Duodenal mucosa (tissue), 2 donors: ENCODE measurements at regions not wholly inside any gene's neighbourhood (a gene's known extent, or its start where the extent isn't known, plus 50 kb on each side); places are given as distances from the start of the nearest gene placed in this dataset.

Source experiments
- H3K27ac ChIP-seq: one replicate; pipeline ENCODE4 v1.7.0; 2013; ENCODE audit warnings: low read depth, low read length
- H3K27me3 ChIP-seq, 2 donors: one replicate each; pipeline ENCODE4 v1.7.0; 2013; ENCODE audit warnings: low read length in 2 of 2, control low read depth in 1 of 2; ENCODE audit not compliant: insufficient read depth in 2 of 2, control insufficient read depth in 1 of 2
- H3K36me3 ChIP-seq, 2 donors: one replicate each; pipeline ENCODE4 v1.7.0; 2013; ENCODE audit warnings: low read length in 2 of 2, control low read depth in 1 of 2; ENCODE audit not compliant: insufficient read depth in 2 of 2, control insufficient read depth in 1 of 2
- H3K4me1 ChIP-seq, 2 donors: one replicate each; pipeline ENCODE4 v1.7.0; 2013; ENCODE audit warnings: low read length in 2 of 2, control low read depth in 1 of 2; ENCODE audit not compliant: insufficient read depth in 2 of 2, control insufficient read depth in 1 of 2
- H3K4me3 ChIP-seq, 2 donors: one replicate each; pipeline ENCODE4 v1.7.0; 2013; ENCODE audit warnings: low read length in 2 of 2, low read depth in 1 of 2
- H3K9ac ChIP-seq, 2 donors: one replicate each; pipeline ENCODE4 v1.7.0; 2013; ENCODE audit warnings: low read length in 2 of 2, low read depth in 1 of 2
- H3K9me3 ChIP-seq, 2 donors: one replicate each; pipeline ENCODE4 v1.7.0; 2013; ENCODE audit warnings: low read length in 2 of 2, control low read depth in 1 of 2; ENCODE audit not compliant: control insufficient read depth in 1 of 2

GRCh38 chr5:18032744-18033143 is 398.5 kb downstream of the TAF11L14 start:
- Histone ChIP-seq H3K4me3 (no peak overlapping the region), H3K27ac (no peak overlapping the region), H3K4me1 (no peaks in the 10 kb centered on the region), H3K36me3 (no peaks in the 10 kb centered on the region), H3K27me3 (no peaks in the 10 kb centered on the region), H3K9me3 (peaks cover 10 to 15% of the 10 kb centered on the region in 2 donors), H3K9ac (no peak overlapping the region)

GRCh38 chr5:18036531-18036930 is 402.3 kb downstream of the TAF11L14 start:
- no peak overlapping the region for H3K27ac ChIP-seq
- H3K4me1 ChIP-seq = no peaks in the 10 kb centered on the region
- H3K27me3 ChIP-seq = no peaks in the 10 kb centered on the region
- no peak overlapping the region for H3K4me3 ChIP-seq
- H3K9me3 ChIP-seq = peaks cover 9 to 13% of the 10 kb centered on the region in 2 donors
- no peak overlapping the region for H3K9ac ChIP-seq
- no peaks in the 10 kb centered on the region for H3K36me3 ChIP-seq

GRCh38 chr5:18037718-18038117 is 403.5 kb downstream of the TAF11L14 start:
- H3K9me3 ChIP-seq = peaks cover 9 to 10% of the 10 kb centered on the region in 2 donors
- H3K4me3 ChIP-seq = no peak overlapping the region
- no peaks in the 10 kb centered on the region for H3K4me1 ChIP-seq
- H3K27ac ChIP-seq = no peak overlapping the region
- no peaks in the 10 kb centered on the region for H3K36me3 ChIP-seq
- no peak overlapping the region for H3K9ac ChIP-seq
- no peaks in the 10 kb centered on the region for H3K27me3 ChIP-seq

GRCh38 chr5:18043344-18043743 is 409.1 kb downstream of the TAF11L14 start:
- Histone ChIP-seq H3K36me3 (no peaks in the 10 kb centered on the region), H3K27me3 (no peaks in the 10 kb centered on the region), H3K9ac (no peak overlapping the region), H3K9me3 (peaks cover 0 to 7% of the 10 kb centered on the region in 2 donors), H3K4me3 (no peak overlapping the region), H3K27ac (no peak overlapping the region), H3K4me1 (no peaks in the 10 kb centered on the region)

- peaks cover 0 to 9% of the 10 kb centered on the region in 2 donors for H3K9me3 ChIP-seq
- H3K27me3 ChIP-seq = no peaks in the 10 kb centered on the region
- no peaks in the 10 kb centered on the region for H3K4me1 ChIP-seq
- no peaks in the 10 kb centered on the region for H3K36me3 ChIP-seq
- H3K27ac ChIP-seq = no peak overlapping the region
- no peak overlapping the region for H3K4me3 ChIP-seq
- no peak overlapping the region for H3K9ac ChIP-seq
These were observed 414.2 kb downstream of the TAF11L14 start for GRCh38 chr5:18048449-18048848.

- Histone ChIP-seq H3K4me3 (no peak overlapping the region), H3K36me3 (no peaks in the 10 kb centered on the region), H3K4me1 (no peaks in the 10 kb centered on the region), H3K27ac (no peak overlapping the region), H3K27me3 (no peaks in the 10 kb centered on the region), H3K9ac (no peak overlapping the region), H3K9me3 (peaks cover 0 to 8% of the 10 kb centered on the region in 2 donors)
These were observed 416.1 kb downstream of the TAF11L14 start for GRCh38 chr5:18050345-18050744.

GRCh38 chr5:18050776-18051175 is 416.5 kb downstream of the TAF11L14 start:
- Histone ChIP-seq H3K27me3 (no peaks in the 10 kb centered on the region), H3K9me3 (peaks cover 0 to 8% of the 10 kb centered on the region in 2 donors), H3K27ac (no peak overlapping the region), H3K36me3 (no peaks in the 10 kb centered on the region), H3K4me1 (no peaks in the 10 kb centered on the region), H3K9ac (no peak overlapping the region), H3K4me3 (no peak overlapping the region)

- H3K27me3 ChIP-seq = no peaks in the 10 kb centered on the region
- no peak overlapping the region for H3K4me3 ChIP-seq
- H3K9ac ChIP-seq = no peak overlapping the region
- H3K4me1 ChIP-seq = no peaks in the 10 kb centered on the region
- no peaks in the 10 kb centered on the region for H3K36me3 ChIP-seq
- H3K9me3 ChIP-seq = peaks cover 0 to 6% of the 10 kb centered on the region in 2 donors
- no peak overlapping the region for H3K27ac ChIP-seq
These were observed 417.7 kb downstream of the TAF11L14 start for GRCh38 chr5:18051953-18052352.

GRCh38 chr5:18052569-18052968 is 418.3 kb downstream of the TAF11L14 start:
- Histone ChIP-seq H3K27me3 (no peaks in the 10 kb centered on the region), H3K36me3 (no peaks in the 10 kb centered on the region), H3K4me3 (no peak overlapping the region), H3K9ac (no peak overlapping the region), H3K27ac (no peak overlapping the region), H3K4me1 (no peaks in the 10 kb centered on the region), H3K9me3 (peaks cover 0 to 4% of the 10 kb centered on the region in 2 donors)

GRCh38 chr5:18057725-18058124 is 423.5 kb downstream of the TAF11L14 start:
- Histone ChIP-seq H3K27me3 (no peaks in the 10 kb centered on the region), H3K4me3 (no peak overlapping the region), H3K4me1 (no peaks in the 10 kb centered on the region), H3K9ac (no peak overlapping the region), H3K36me3 (no peaks in the 10 kb centered on the region), H3K27ac (no peak overlapping the region), H3K9me3 (peaks cover 0 to 4% of the 10 kb centered on the region in 2 donors)

- H3K9ac ChIP-seq = no peak overlapping the region
- no peaks in the 10 kb centered on the region for H3K36me3 ChIP-seq
- no peak overlapping the region for H3K27ac ChIP-seq
- no peak overlapping the region for H3K4me3 ChIP-seq
- no peaks in the 10 kb centered on the region for H3K4me1 ChIP-seq
- no peaks in the 10 kb centered on the region for H3K27me3 ChIP-seq
- no peaks in the 10 kb centered on the region for H3K9me3 ChIP-seq
These were observed 433.4 kb downstream of the TAF11L14 start for GRCh38 chr5:18067615-18068014.
